ENCODE measurements at regions not wholly inside any gene's neighbourhood (a gene's known extent, or its start where the extent isn't known, plus 50 kb on each side); places are given as distances from the start of the nearest gene placed in this dataset.

- no peaks in the 10 kb centered on the region for H3K4me1 ChIP-seq (ENCODE audit: control insufficient read depth, insufficient read depth, low read length)
- no CpG with 5 or more reads among the region's 6 CpGs for WGBS (ENCODE audit: insufficient coverage, insufficient read length)
- H3K36me3 ChIP-seq (ENCODE audit: control insufficient read depth, insufficient read depth, low read length) = no peaks in the 10 kb centered on the region
- no peak overlapping the region for H3K4me3 ChIP-seq (ENCODE audit: low read length)
- no peaks in the 10 kb centered on the region for H3K9me3 ChIP-seq (ENCODE audit: control insufficient read depth, insufficient read depth, low read length)
- no peak overlapping the region for H3K27ac ChIP-seq (ENCODE audit: low read length)
- H3K27me3 ChIP-seq (ENCODE audit: control insufficient read depth, insufficient read depth, low read length) = no peaks in the 10 kb centered on the region
- DNase-seq (ENCODE audit: low read depth, low spot score) = no peak
Measured at GRCh38 chr1:116819081-116819480, 64.9 kb downstream of the CD2 start.

GRCh38 chr1:116820369-116820768, 66.1 kb downstream of the CD2 start:
- Histone ChIP-seq H3K4me1 (ENCODE audit: control insufficient read depth, insufficient read depth, low read length) (no peaks in the 10 kb centered on the region), H3K36me3 (ENCODE audit: control insufficient read depth, insufficient read depth, low read length) (no peaks in the 10 kb centered on the region), H3K9me3 (ENCODE audit: control insufficient read depth, insufficient read depth, low read length) (no peaks in the 10 kb centered on the region), H3K27ac (ENCODE audit: low read length) (no peak overlapping the region), H3K4me3 (ENCODE audit: low read length) (no peak overlapping the region), H3K27me3 (ENCODE audit: control insufficient read depth, insufficient read depth, low read length) (no peaks in the 10 kb centered on the region)
- DNase-seq (ENCODE audit: low read depth, low spot score) = no peak
- WGBS (ENCODE audit: insufficient coverage, insufficient read length) = no CpG with 5 or more reads among the region's 6 CpGs

GRCh38 chr1:116821763-116822162, 67.5 kb downstream of the CD2 start:
- no peaks in the 10 kb centered on the region for H3K27me3 ChIP-seq (ENCODE audit: control insufficient read depth, insufficient read depth, low read length)
- no peaks in the 10 kb centered on the region for H3K9me3 ChIP-seq (ENCODE audit: control insufficient read depth, insufficient read depth, low read length)
- no peak overlapping the region for H3K4me3 ChIP-seq (ENCODE audit: low read length)
- no peaks in the 10 kb centered on the region for H3K36me3 ChIP-seq (ENCODE audit: control insufficient read depth, insufficient read depth, low read length)
- WGBS (ENCODE audit: insufficient coverage, insufficient read length) = no CpG with 5 or more reads among the region's 2 CpGs
- H3K27ac ChIP-seq (ENCODE audit: low read length) = no peak overlapping the region
- H3K4me1 ChIP-seq (ENCODE audit: control insufficient read depth, insufficient read depth, low read length) = no peaks in the 10 kb centered on the region
- DNase-seq (ENCODE audit: low read depth, low spot score) = no peak

DNA sequence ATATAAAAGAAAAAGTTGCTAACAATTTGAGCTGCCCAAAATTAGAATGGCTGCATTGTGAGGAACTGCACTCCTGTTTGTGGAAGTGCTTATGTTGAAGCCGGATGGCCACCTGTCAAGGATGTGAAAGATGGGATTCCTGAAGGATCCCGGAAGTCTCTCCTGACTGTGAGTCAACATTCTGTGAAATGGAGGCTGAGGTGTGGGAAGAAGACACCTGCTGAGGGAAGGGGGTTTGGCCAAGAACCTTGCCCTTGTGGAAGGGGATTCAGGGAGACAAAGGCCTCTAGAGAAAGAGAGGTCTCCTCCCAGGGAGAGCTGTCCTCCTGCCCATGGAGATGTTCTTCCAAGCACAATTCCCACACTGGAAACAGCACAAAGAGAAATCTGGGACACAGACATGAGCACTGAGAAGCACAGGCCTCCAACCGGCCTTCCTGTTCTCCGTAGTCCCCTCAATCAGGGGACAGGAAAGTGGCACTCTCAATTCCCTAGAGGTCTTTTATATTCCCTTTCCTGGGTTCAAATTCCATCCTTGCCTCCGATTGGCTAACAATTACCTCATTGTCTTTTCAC, 70.5 kb downstream of the CD2 start:
- no CpG with 5 or more reads among the region's 5 CpGs for WGBS (ENCODE audit: insufficient coverage, insufficient read length)
- no peak for DNase-seq (ENCODE audit: low read depth, low spot score)
- no peak overlapping the region for H3K4me3 ChIP-seq (ENCODE audit: low read length)
- no peaks in the 10 kb centered on the region for H3K36me3 ChIP-seq (ENCODE audit: control insufficient read depth, insufficient read depth, low read length)
- no peaks in the 10 kb centered on the region for H3K27me3 ChIP-seq (ENCODE audit: control insufficient read depth, insufficient read depth, low read length)
- no peaks in the 10 kb centered on the region for H3K4me1 ChIP-seq (ENCODE audit: control insufficient read depth, insufficient read depth, low read length)
- no peaks in the 10 kb centered on the region for H3K9me3 ChIP-seq (ENCODE audit: control insufficient read depth, insufficient read depth, low read length)
- H3K27ac ChIP-seq (ENCODE audit: low read length) = no peak overlapping the region

GRCh38 chr1:116825207-116825719, 71.0 kb downstream of the CD2 start:
- no peaks in the 10 kb centered on the region for H3K36me3 ChIP-seq (ENCODE audit: control insufficient read depth, insufficient read depth, low read length)
- H3K27me3 ChIP-seq (ENCODE audit: control insufficient read depth, insufficient read depth, low read length) = no peaks in the 10 kb centered on the region
- no peak overlapping the region for H3K4me3 ChIP-seq (ENCODE audit: low read length)
- WGBS (ENCODE audit: insufficient coverage, insufficient read length) = no CpG with 5 or more reads among the region's 5 CpGs
- H3K4me1 ChIP-seq (ENCODE audit: control insufficient read depth, insufficient read depth, low read length) = no peaks in the 10 kb centered on the region
- H3K27ac ChIP-seq (ENCODE audit: low read length) = no peak overlapping the region
- no peak for DNase-seq (ENCODE audit: low read depth, low spot score)
- H3K9me3 ChIP-seq (ENCODE audit: control insufficient read depth, insufficient read depth, low read length) = no peaks in the 10 kb centered on the region

- Histone ChIP-seq H3K4me1 (ENCODE audit: control insufficient read depth, insufficient read depth, low read length) (no peaks in the 10 kb centered on the region), H3K4me3 (ENCODE audit: low read length) (no peak overlapping the region), H3K27me3 (ENCODE audit: control insufficient read depth, insufficient read depth, low read length) (no peaks in the 10 kb centered on the region), H3K9me3 (ENCODE audit: control insufficient read depth, insufficient read depth, low read length) (no peaks in the 10 kb centered on the region), H3K36me3 (ENCODE audit: control insufficient read depth, insufficient read depth, low read length) (no peaks in the 10 kb centered on the region), H3K27ac (ENCODE audit: low read length) (no peak overlapping the region)
- no CpG with 5 or more reads among the region's 10 CpGs for WGBS (ENCODE audit: insufficient coverage, insufficient read length)
- DNase-seq (ENCODE audit: low read depth, low spot score) = no peak
Measured at GRCh38 chr1:116825720-116826438, 71.6 kb downstream of the CD2 start.

DNA sequence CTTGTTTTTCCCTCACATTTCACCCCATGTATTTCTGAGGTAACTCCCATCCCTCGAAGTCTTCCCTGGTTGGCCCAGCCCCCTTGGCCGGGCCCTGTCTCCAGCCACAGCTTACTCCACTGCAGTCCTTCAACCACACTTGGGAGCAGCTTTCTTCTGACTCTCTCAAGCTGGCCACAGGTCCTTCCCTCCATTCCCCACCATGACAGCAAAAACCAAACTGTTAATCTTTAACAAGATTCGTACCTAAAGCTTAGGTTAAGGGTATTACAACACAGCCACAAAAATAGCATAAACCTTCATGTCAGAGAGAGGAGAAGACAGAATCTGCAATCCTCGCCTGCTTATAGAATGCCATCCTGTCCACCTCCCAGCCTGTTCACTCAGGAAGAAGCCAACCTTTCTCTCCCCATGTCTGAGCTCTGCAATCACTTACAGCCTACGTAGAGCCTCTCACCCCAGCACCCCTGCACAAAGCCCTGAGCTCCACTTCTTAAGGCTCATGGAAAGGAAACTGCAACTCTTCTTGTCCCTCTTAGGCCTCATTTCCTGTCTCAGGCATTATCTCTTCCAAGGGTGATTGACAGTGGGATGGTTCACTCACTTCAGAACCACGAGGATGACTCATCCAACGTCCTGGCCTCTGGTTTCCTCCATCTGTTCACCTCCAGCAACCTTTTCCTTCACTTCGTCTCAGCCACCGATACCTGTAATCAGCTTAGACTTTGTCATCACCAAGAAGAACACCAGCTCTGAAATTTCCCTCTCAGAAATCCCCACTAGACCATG, 72.8 kb downstream of the CD2 start:
- Histone ChIP-seq H3K9me3 (ENCODE audit: control insufficient read depth, insufficient read depth, low read length) (no peaks in the 10 kb centered on the region), H3K4me3 (ENCODE audit: low read length) (no peak overlapping the region), H3K36me3 (ENCODE audit: control insufficient read depth, insufficient read depth, low read length) (no peaks in the 10 kb centered on the region), H3K4me1 (ENCODE audit: control insufficient read depth, insufficient read depth, low read length) (0 out of 2 replicates have a peak, but pooled peaks cover under 1% of the 10 kb centered on the region), H3K27ac (ENCODE audit: low read length) (no peak overlapping the region), H3K27me3 (ENCODE audit: control insufficient read depth, insufficient read depth, low read length) (no peaks in the 10 kb centered on the region)
- no CpG with 5 or more reads among the region's 9 CpGs for WGBS (ENCODE audit: insufficient coverage, insufficient read length)
- DNase-seq (ENCODE audit: low read depth, low spot score) = no peak

DNA sequence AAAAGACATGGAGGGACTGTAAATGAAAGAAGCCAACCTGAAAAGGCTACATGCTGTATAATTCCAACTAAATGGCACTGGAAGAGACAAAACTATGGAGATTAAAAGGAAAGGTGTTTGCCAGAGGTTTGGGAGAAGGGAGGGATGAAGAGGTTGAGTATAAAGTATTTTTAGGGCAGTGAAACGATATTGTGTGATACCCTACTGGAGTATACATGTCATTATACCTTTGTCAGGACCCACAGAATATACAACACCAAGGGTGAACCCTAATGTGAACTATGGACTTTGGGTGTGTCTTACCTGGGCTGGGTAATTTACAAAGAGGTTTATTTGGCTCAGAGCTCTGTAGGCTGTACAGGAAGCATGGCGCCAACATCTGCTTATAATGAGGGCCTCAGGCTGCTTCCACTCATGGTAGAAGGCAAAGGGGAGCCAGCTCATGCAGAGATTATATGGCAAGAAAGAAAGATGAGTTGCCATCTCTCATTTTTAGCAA, 73.4 kb downstream of the CD2 start:
- DNase-seq (ENCODE audit: low read depth, low spot score) = no peak
- no peak overlapping the region for H3K27ac ChIP-seq (ENCODE audit: low read length)
- 100% methylated on average over 1 of the region's 2 CpGs for WGBS (ENCODE audit: insufficient coverage, insufficient read length)

GRCh38 chr1:116832308-116832931, 77.3 kb upstream of the PTGFRN start:
- no peaks in the 10 kb centered on the region for H3K36me3 ChIP-seq (ENCODE audit: control insufficient read depth, insufficient read depth, low read length)
- DNase-seq (ENCODE audit: low read depth, low spot score) = no peak
- H3K27me3 ChIP-seq (ENCODE audit: control insufficient read depth, insufficient read depth, low read length) = no peaks in the 10 kb centered on the region
- H3K4me1 ChIP-seq (ENCODE audit: control insufficient read depth, insufficient read depth, low read length) = peaks cover 5% of the 10 kb centered on the region
- no peaks in the 10 kb centered on the region for H3K9me3 ChIP-seq (ENCODE audit: control insufficient read depth, insufficient read depth, low read length)
- no peak overlapping the region for H3K4me3 ChIP-seq (ENCODE audit: low read length)
- no CpG with 5 or more reads among the region's 6 CpGs for WGBS (ENCODE audit: insufficient coverage, insufficient read length)
- H3K27ac ChIP-seq (ENCODE audit: low read length) = no peak overlapping the region

More for the DNA sequence above, 73.4 kb downstream of the CD2 start:
- Histone ChIP-seq H3K4me3 (ENCODE audit: low read length) (no peak overlapping the region), H3K4me1 (ENCODE audit: control insufficient read depth, insufficient read depth, low read length) (peaks cover 1% of the 10 kb centered on the region; the same call in 1 of the 2 replicates), H3K27me3 (ENCODE audit: control insufficient read depth, insufficient read depth, low read length) (no peaks in the 10 kb centered on the region), H3K9me3 (ENCODE audit: control insufficient read depth, insufficient read depth, low read length) (no peaks in the 10 kb centered on the region), H3K36me3 (ENCODE audit: control insufficient read depth, insufficient read depth, low read length) (no peaks in the 10 kb centered on the region)

GRCh38 chr1:116832932-116833578, 76.7 kb upstream of the PTGFRN start:
- Histone ChIP-seq H3K27me3 (ENCODE audit: control insufficient read depth, insufficient read depth, low read length) (no peaks in the 10 kb centered on the region), H3K4me3 (ENCODE audit: low read length) (no peak overlapping the region), H3K27ac (ENCODE audit: low read length) (no peak overlapping the region), H3K4me1 (ENCODE audit: control insufficient read depth, insufficient read depth, low read length) (peaks cover 5% of the 10 kb centered on the region), H3K36me3 (ENCODE audit: control insufficient read depth, insufficient read depth, low read length) (no peaks in the 10 kb centered on the region), H3K9me3 (ENCODE audit: control insufficient read depth, insufficient read depth, low read length) (no peaks in the 10 kb centered on the region)
- DNase-seq (ENCODE audit: low read depth, low spot score) = no peak
- no CpG with 5 or more reads among the region's 3 CpGs for whole genome bisulfite sequencing (ENCODE audit: insufficient coverage, insufficient read length)
